ENCODE measurements at regions not wholly inside any gene's neighbourhood (a gene's known extent, or its start where the extent isn't known, plus 50 kb on each side); places are given as distances from the start of the nearest gene placed in this dataset.

GRCh38 chr9:106052735-106053134, 358.4 kb downstream of the TMEM38B start:
- TF ChIP-seq CTCF (IDR thresholded peaks at IDR 0.05) (no peak), POLR2A (IDR thresholded peaks at IDR 0.05) (no peak)
